GM12875 (cell line): ENCODE measurements at regions not wholly inside any gene's neighbourhood (a gene's known extent, or its start where the extent isn't known, plus 50 kb on each side); places are given as distances from the start of the nearest gene placed in this dataset.

Source experiments
- H3K4me3 ChIP-seq: one replicate; pipeline ENCODE4 v1.5.1; 2011; ENCODE audit warnings: low read depth, low read length, control low read depth
- CTCF ChIP-seq: IDR thresholded peaks from 2 replicates; pipeline ENCODE4 v1.5.1; 2011; ENCODE audit warnings: low read depth, mild to moderate bottlenecking, control low read depth, inconsistent platforms, low read length, moderate library complexity, borderline replicate concordance; ENCODE audit not compliant: insufficient read depth

DNA sequence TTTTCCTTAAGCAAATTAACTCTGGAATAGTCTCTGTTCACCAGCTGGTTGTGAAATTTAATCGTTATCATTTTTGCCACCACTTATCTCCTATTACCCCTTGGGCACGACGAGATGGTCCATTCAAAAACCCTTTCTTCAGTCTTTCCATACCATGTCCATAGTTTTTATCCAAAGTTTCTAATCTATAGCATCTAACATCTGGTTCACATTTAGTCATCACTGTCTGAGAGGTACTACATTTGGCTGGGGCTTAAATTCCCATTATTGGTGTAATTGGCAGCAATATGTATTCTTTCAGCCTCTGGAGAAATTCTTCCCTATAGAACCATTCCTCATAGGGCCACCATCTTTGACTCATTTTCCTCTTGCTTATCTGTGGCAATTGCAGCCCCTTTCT, 163.5 kb downstream of the CCER1 start:
- H3K4me3 ChIP-seq = no peak overlapping the region
- no peak for TF ChIP-seq CTCF

DNA sequence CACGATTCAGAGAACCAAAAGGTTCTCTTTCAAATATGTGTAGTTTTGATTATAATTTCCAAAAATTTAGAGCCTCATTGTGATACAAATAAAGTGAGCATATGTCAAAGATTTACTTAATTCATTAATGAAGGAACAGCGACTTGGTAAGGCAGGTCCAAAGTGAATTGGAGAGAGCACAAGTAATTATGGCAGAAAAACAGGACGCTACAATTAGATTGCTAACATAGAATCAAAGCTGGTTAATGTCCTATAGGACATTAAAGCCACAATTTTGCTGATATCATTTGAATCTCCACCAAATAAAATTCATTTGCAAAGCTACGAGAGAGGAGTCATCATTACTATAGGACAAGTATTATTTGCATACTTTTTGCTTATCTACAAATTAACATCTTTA, 164.2 kb downstream of the CCER1 start:
- H3K4me3 ChIP-seq = no peak overlapping the region
- no peak for TF ChIP-seq CTCF

DNA sequence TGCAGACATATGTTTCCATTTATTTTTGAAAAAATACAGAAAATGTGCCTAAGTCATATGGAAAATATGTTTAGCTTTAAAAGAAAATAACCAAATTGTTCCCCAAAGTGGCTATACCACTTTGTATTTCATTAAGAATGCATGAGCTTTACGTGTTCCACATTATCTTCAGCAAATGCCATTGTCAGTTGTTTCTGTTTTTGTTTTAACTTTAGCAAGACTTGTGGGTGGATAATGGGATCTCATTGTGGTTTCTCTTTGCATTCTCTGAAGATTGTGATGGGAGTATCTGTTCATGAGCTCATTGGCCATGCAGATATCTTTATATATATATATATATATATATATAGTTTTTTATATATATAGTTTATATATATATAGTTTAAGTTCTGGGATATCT, 181.5 kb downstream of the CCER1 start:
- no peak for TF ChIP-seq CTCF

GRCh38 chr12:90770861-90771260, 184.1 kb downstream of the CCER1 start:
- no peak overlapping the region for H3K4me3 ChIP-seq
- no peak for TF ChIP-seq CTCF

More for the DNA sequence above, 181.5 kb downstream of the CCER1 start:
- H3K4me3 ChIP-seq = no peak overlapping the region

DNA sequence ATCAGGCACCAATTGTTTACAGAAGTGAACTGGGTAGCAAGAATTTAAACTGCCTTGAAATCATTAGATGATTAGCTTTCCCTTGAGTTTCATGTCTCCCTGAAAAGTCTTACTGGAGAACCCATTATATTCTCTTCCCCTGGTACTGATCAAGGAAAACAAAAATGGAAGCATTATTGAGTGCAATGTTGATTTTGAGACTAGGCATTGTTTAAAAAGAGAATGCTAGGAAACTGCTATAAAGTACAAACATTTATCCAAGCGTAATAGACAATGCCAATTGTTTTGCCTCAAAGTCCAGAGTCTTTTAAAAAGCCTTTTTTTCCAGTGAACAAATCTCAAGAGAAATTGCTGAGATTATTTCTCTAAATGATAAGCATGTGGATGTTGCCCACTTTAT, 197.0 kb downstream of the CCER1 start:
- no peak for TF ChIP-seq CTCF
- H3K4me3 ChIP-seq = no peak overlapping the region

DNA sequence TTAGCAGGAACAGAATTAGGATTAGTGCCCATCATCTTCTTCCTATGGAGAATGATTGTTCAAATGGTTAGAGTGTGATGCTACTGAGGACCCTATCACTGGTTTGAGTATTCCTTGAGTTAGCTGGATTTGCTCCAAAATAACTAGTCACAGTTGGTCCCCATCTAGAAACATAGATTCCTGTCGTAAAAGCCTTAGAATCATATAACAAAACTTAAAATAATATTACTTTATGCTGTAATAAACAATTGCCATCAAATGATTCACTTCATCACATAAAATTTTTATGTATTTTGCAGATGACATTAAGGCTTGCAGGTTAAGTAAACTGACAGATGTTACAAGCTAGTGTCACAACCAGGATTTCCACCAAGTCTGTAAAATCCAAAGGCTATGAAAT, 209.8 kb downstream of the CCER1 start:
- no peak overlapping the region for H3K4me3 ChIP-seq
- no peak for TF ChIP-seq CTCF

DNA sequence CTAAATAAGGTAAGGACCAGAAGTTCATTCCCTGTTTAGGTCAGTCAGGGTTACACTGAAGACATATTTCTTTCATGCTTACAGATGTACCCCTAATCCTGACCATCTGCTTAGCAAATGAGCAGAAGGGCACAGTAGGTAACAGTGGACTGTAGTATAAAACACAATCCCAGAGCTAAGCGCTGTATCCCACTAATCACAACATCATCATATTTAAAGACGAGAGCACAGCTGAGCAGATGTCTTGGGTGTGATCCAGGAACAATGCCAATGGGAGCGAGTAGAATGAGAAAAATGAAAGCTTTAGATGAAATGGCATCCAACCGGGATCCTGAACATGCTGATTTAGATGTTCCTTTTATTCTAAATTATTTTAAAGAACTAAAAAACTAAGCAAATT, 213.4 kb downstream of the CCER1 start:
- no peak for TF ChIP-seq CTCF
- no peak overlapping the region for H3K4me3 ChIP-seq
